H1 (cell line): ENCODE measurements at regions not wholly inside any gene's neighbourhood (a gene's known extent, or its start where the extent isn't known, plus 50 kb on each side); places are given as distances from the start of the nearest gene placed in this dataset.

Experiments used
- CTCF ChIA-PET: fragments of 300-600 bp; sonication (Branson Sonifier 250); formaldehyde crosslinking; loops from one replicate; lab custom pipeline; 2021; ENCODE audit not compliant: partially characterized antibody; lab: Charles Lee
- POLR2A ChIA-PET: fragments of 300-600 bp; sonication (Branson Sonifier 250); formaldehyde crosslinking; loops from one replicate; lab custom pipeline; 2021; ENCODE audit warnings: inconsistent platforms; ENCODE audit not compliant: partially characterized antibody; lab: Charles Lee
- DNase-seq, 2 experiments: peaks; one replicate each; pipeline versions ENCODE4 v3.0.0 to v3.0.0-alpha.2; 2010 to 2022; ENCODE audit warnings: low spot score in 2 of 2, low read depth in 1 of 2, mixed read lengths in 1 of 2
- FAIRE-seq: peaks from 2 replicates; lab custom pipeline; 2011; peaks lifted over from hg19 to GRCh38; lab: Jason Lieb, UNC
- H2AFZ ChIP-seq: 2 replicates; pipeline ENCODE4 v1.8.1; 2012; ENCODE audit warnings: low read length, inconsistent platforms
- H2AK5ac ChIP-seq: 2 replicates; pipeline ENCODE4 v1.6.1; 2013; ENCODE audit warnings: low read depth, low read length
- H2BK120ac ChIP-seq: replicated peaks from 2 replicates; pipeline ENCODE3; 2013; ENCODE audit warnings: low read depth, low read length, inconsistent platforms
- H2BK12ac ChIP-seq: 2 replicates; pipeline ENCODE4 v1.6.1; 2013; ENCODE audit warnings: low read depth, low read length
- H2BK15ac ChIP-seq: 2 replicates; pipeline ENCODE4 v1.6.1; 2013; ENCODE audit warnings: low read length
- H2BK20ac ChIP-seq: 2 replicates; pipeline ENCODE4 v1.6.1; 2013; ENCODE audit warnings: low read length
- H2BK5ac ChIP-seq: 2 replicates; pipeline ENCODE4 v1.6.1; 2013; ENCODE audit warnings: low read depth, low read length
- H3K14ac ChIP-seq: 2 replicates; pipeline ENCODE4 v1.6.1; 2013; ENCODE audit warnings: inconsistent platforms; ENCODE audit not compliant: insufficient read length
- H3K18ac ChIP-seq: 2 replicates; pipeline ENCODE4 v1.6.1; 2013; ENCODE audit warnings: low read length; ENCODE audit errors: extremely low read depth
- H3K23ac ChIP-seq: 2 replicates; pipeline ENCODE4 v1.6.1; 2013; ENCODE audit warnings: inconsistent platforms; ENCODE audit not compliant: insufficient read length
- H3K23me2 ChIP-seq: 2 replicates; pipeline ENCODE4 v1.6.1; 2013; ENCODE audit warnings: low read depth, low read length
- H3K27ac ChIP-seq: 2 replicates; pipeline ENCODE4 v1.6.1; 2011; ENCODE audit warnings: low read depth, low read length, inconsistent platforms
- H3K27me3 ChIP-seq, 4 experiments: replicated peaks in 1 of 4; 1 replicate in 1 of 4; 2 replicates in 3 of 4; pipeline versions ENCODE4 v1.6.1 to v1.8.1; 2011 to 2013; ENCODE audit warnings: low read length in 3 of 4, mild to moderate bottlenecking in 3 of 4, inconsistent platforms in 2 of 4, mixed read lengths in 2 of 4, moderate library complexity in 1 of 4; ENCODE audit not compliant: control insufficient read depth in 3 of 4, insufficient read depth in 3 of 4; ENCODE audit errors: extremely low read depth in 1 of 4
- H3K36me3 ChIP-seq, 4 experiments: 2 replicates each; pipeline versions ENCODE4 v1.6.1 to v1.8.1; 2011 to 2013; ENCODE audit warnings: mild to moderate bottlenecking in 4 of 4, low read length in 3 of 4, moderate library complexity in 2 of 4, control low read depth in 1 of 4, inconsistent platforms in 1 of 4; ENCODE audit not compliant: insufficient read depth in 4 of 4, control insufficient read depth in 2 of 4
- H3K4ac ChIP-seq: replicated peaks from 2 replicates; pipeline ENCODE3; 2013; ENCODE audit warnings: low read length, low read depth, mixed read lengths, inconsistent platforms; ENCODE audit not compliant: insufficient read length
- H3K4me1 ChIP-seq, 4 experiments: replicated peaks in 1 of 4; 1 replicate in 1 of 4; 2 replicates in 3 of 4; pipeline versions ENCODE4 v1.6.1 to v1.8.1; 2011 to 2013; ENCODE audit warnings: low read length in 3 of 4, inconsistent platforms in 2 of 4, mixed read lengths in 1 of 4; ENCODE audit not compliant: insufficient read depth in 4 of 4, control insufficient read depth in 3 of 4
- H3K4me2 ChIP-seq, 2 experiments: 2 replicates each; pipeline versions ENCODE4 v1.6.1 to v1.8.1; 2011 to 2013; ENCODE audit warnings: low read depth in 2 of 2, low read length in 2 of 2, control low read depth in 1 of 2, inconsistent platforms in 1 of 2, mild to moderate bottlenecking in 1 of 2; ENCODE audit not compliant: insufficient read depth in 1 of 2
- H3K4me3 ChIP-seq, 4 experiments: fragments of 200-600, 300-600 bp in 1 of 4; sonication (generic), shearing (Covaris generic), sonication (Bioruptor Twin) in 1 of 4; 2 replicates each; pipeline versions ENCODE4 v1.5.1 to v1.8.1; 2011 to 2016; ENCODE audit warnings: low read length in 4 of 4, low read depth in 3 of 4, control low read depth in 2 of 4, inconsistent platforms in 2 of 4, mild to moderate bottlenecking in 2 of 4, mixed read lengths in 1 of 4, moderate library complexity in 1 of 4; ENCODE audit not compliant: insufficient read depth in 2 of 4; ENCODE audit errors: extremely low read depth in 1 of 4
- H3K56ac ChIP-seq: replicated peaks from 2 replicates; pipeline ENCODE3; 2013; ENCODE audit warnings: low read depth, mild to moderate bottlenecking, mixed read lengths, low read length, inconsistent platforms; ENCODE audit not compliant: insufficient read length
- H3K79me1 ChIP-seq: 2 replicates; pipeline ENCODE4 v1.6.1; 2013; ENCODE audit warnings: low read depth, low read length, control low read depth
- H3K79me2 ChIP-seq, 2 experiments: 2 replicates each; pipeline versions ENCODE4 v1.6.1 to v1.8.1; 2012 to 2013; ENCODE audit warnings: low read length in 2 of 2, mild to moderate bottlenecking in 2 of 2, inconsistent platforms in 1 of 2; ENCODE audit not compliant: insufficient read depth in 2 of 2, control insufficient read depth in 1 of 2
- H3K9ac ChIP-seq, 4 experiments: replicated peaks in 1 of 4; 1 replicate in 1 of 4; 2 replicates in 3 of 4; pipeline versions ENCODE4 v1.6.1 to v1.8.1; 2011 to 2013; ENCODE audit warnings: low read depth in 3 of 4, low read length in 3 of 4, control low read depth in 2 of 4, mild to moderate bottlenecking in 2 of 4, moderate library complexity in 2 of 4, inconsistent platforms in 1 of 4; ENCODE audit errors: extremely low read depth in 1 of 4
- H3K9me3 ChIP-seq, 2 experiments: 2 replicates each; pipeline versions ENCODE4 v1.6.1 to v1.8.1; 2012 to 2013; ENCODE audit warnings: mild to moderate bottlenecking in 2 of 2, moderate library complexity in 2 of 2, control low read depth in 1 of 2, inconsistent platforms in 1 of 2, low read depth in 1 of 2, low read length in 1 of 2, mixed read lengths in 1 of 2; ENCODE audit not compliant: insufficient read depth in 2 of 2
- H4K20me1 ChIP-seq, 2 experiments: replicated peaks in 1 of 2; 2 replicates each; pipeline versions ENCODE3 to v1.8.1; 2011 to 2013; ENCODE audit warnings: inconsistent platforms in 2 of 2, low read length in 2 of 2, mild to moderate bottlenecking in 1 of 2; ENCODE audit not compliant: insufficient read depth in 2 of 2, control insufficient read depth in 1 of 2
- H4K5ac ChIP-seq: 2 replicates; pipeline ENCODE4 v1.6.1; 2013; ENCODE audit warnings: low read length, low read depth, mixed read lengths, inconsistent platforms; ENCODE audit not compliant: insufficient read length
- H4K8ac ChIP-seq: 2 replicates; pipeline ENCODE4 v1.8.0; 2013; ENCODE audit warnings: mild to moderate bottlenecking, moderate library complexity, low read length, inconsistent platforms; ENCODE audit not compliant: insufficient read depth; ENCODE audit errors: extremely low read depth
- H4K91ac ChIP-seq: replicated peaks from 2 replicates; pipeline ENCODE3; 2013; ENCODE audit warnings: low read length, mixed read lengths, inconsistent platforms; ENCODE audit not compliant: insufficient read length
- CEBPB ChIP-seq: IDR thresholded peaks from 2 replicates; pipeline ENCODE4 v1.6.1; 2012; ENCODE audit warnings: low read depth, low read length
- KDM5A ChIP-seq: fragments of 200-600 bp; IDR thresholded peaks from 2 replicates; pipeline ENCODE4 v1.7.1; 2012; ENCODE audit warnings: mild to moderate bottlenecking, low read length, inconsistent platforms, mixed read lengths
- PHF8 ChIP-seq: fragments of 200-600 bp; sonication (generic); conservative IDR thresholded peaks from 2 replicates; pipeline ENCODE4 v1.7.1; 2012; ENCODE audit warnings: low read depth, mild to moderate bottlenecking, inconsistent platforms, low read length, moderate library complexity
- POU5F1 ChIP-seq: IDR thresholded peaks from 2 replicates; pipeline ENCODE4 v1.6.1; 2011; ENCODE audit warnings: low read depth, mild to moderate bottlenecking, low read length, moderate library complexity
- RNF2 ChIP-seq: fragments of 200-900, 300-1000 bp; sonication (generic); IDR thresholded peaks from 2 replicates; pipeline ENCODE4 v1.7.1; 2016; ENCODE audit warnings: borderline replicate concordance, low read depth, mild to moderate bottlenecking, antibody characterized with exemption, low read length; ENCODE audit not compliant: poor library complexity, severe bottlenecking; ENCODE audit errors: missing control alignments
- SAP30 ChIP-seq: fragments of 300-600 bp; sonication (generic); IDR thresholded peaks from 2 replicates; pipeline ENCODE4 v1.7.1; 2012; ENCODE audit warnings: low read length, moderate library complexity, mild to moderate bottlenecking, inconsistent platforms; ENCODE audit not compliant: insufficient read depth, insufficient replicate concordance
- TBP ChIP-seq: IDR thresholded peaks from 2 replicates; pipeline ENCODE4 v1.6.1; 2011; ENCODE audit warnings: low read depth, low read length, improper control_type of control experiment
- WGBS, 2 experiments: shearing (Covaris generic) in 1 of 2; methylation state at CpG; one replicate each; pipeline versions ENCODE4 v1.1.6 to v1.1.7; 2013 to 2015; ENCODE audit warnings: low lambda C conversion rate in 2 of 2, mixed read lengths in 2 of 2, inconsistent platforms in 1 of 2, low coverage in 1 of 2, missing lambda C conversion rate in 1 of 2; ENCODE audit not compliant: insufficient replicate concordance in 2 of 2, insufficient coverage in 1 of 2, insufficient read length in 1 of 2; ENCODE audit errors: extremely low coverage in 1 of 2, missing lambda C conversion rate in 1 of 2; 5-methylcytosine and 5-hydroxymethylcytosine counted together
- TF ChIP-seq, protein P1 (sequence below): IDR thresholded peaks from 2 replicates; pipeline ENCODE4 v1.6.1; 2012; ENCODE audit warnings: inconsistent platforms

DNA sequence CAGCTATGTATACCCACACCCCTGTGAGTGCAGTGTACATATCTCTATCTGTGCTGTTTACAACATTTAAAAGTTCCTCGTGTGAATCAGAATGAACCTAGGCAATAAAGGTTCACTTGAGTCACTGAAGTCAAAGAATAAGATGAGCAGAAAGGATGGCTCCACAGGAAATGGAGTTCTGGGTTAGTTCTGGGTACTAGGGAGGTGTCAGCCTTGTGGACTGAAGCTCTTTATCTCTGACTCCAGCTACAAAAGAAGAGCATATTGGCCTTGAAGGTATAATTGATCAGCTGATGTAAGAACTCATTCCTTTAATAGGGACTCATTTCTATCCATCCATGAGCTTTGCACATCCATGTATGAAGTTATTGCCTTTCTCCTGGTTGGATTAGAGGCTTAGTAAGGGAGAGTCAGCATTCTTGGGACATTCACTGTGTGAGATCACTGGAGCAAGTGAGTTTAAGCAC lies 73.9 kb upstream of the BACH2 start:
- POLR2A ChIA-PET = interaction anchor here (1.3 kb wide), 1 partner anchor 98 kb away, joined by 3 read pairs; no protein-coding TSS in a partner anchor
- no peak overlapping the region for H2BK120ac ChIP-seq
- 80% methylated on average over 1 of the region's 1 CpG; no CpG with 5 or more reads in 1 of the 2 experiments for WGBS, 2 experiments
- H3K4me2 ChIP-seq = no peak overlapping the region
- H4K8ac ChIP-seq = no peak overlapping the region
- H2AK5ac ChIP-seq = no peak overlapping the region
- H3K4me1 ChIP-seq = peaks cover 1 to 10% (median 4%) of the 10 kb centered on the region in 4 experiments; a peak in 6 of 7 replicates
- H3K23me2 ChIP-seq = no peaks in the 10 kb centered on the region
- H3K36me3 ChIP-seq = no peaks in the 10 kb centered on the region
- DNase-seq (no peak), FAIRE-seq (no peak)
- no peak overlapping the region for H2BK5ac ChIP-seq
- H3K14ac ChIP-seq = no peak overlapping the region
- TF ChIP-seq RNF2 (no peak), CEBPB (no peak), KDM5A (no peak), PHF8 (no peak), SAP30 (no peak), POU5F1 (no peak), TBP (no peak)
- TF ChIP-seq, protein P1, sequence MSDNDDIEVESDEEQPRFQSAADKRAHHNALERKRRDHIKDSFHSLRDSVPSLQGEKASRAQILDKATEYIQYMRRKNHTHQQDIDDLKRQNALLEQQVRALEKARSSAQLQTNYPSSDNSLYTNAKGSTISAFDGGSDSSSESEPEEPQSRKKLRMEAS = no peak
- H3K27ac ChIP-seq = no peak overlapping the region
- no peak overlapping the region for H2BK20ac ChIP-seq
- no peak overlapping the region for H4K91ac ChIP-seq
- no peak overlapping the region for H3K56ac ChIP-seq
- no peak overlapping the region for H2BK12ac ChIP-seq
- H3K4ac ChIP-seq = no peak overlapping the region
- H3K18ac ChIP-seq = no peak overlapping the region
- no peaks in the 10 kb centered on the region for H3K79me1 ChIP-seq
- no peaks in the 10 kb centered on the region for H3K27me3 ChIP-seq
- H2AFZ ChIP-seq = no peak overlapping the region
- H3K9ac ChIP-seq = no peak overlapping the region
- no peak overlapping the region for H2BK15ac ChIP-seq
- no peak overlapping the region for H3K23ac ChIP-seq
- CTCF ChIA-PET = interaction anchor here (1.2 to 1.6 kb wide), 5 partner anchors 10 to 106 kb away, joined by 3 to 5 read pairs (median 4); no protein-coding TSS in a partner anchor
- no peaks in the 10 kb centered on the region for H3K79me2 ChIP-seq
- no peak overlapping the region for H4K5ac ChIP-seq
- no peak overlapping the region for H3K4me3 ChIP-seq
- H3K9me3 ChIP-seq = no peaks in the 10 kb centered on the region
- H4K20me1 ChIP-seq = no peaks in the 10 kb centered on the region
